WTC11 (cell line): ENCODE measurements at regions not wholly inside any gene's neighbourhood (a gene's known extent, or its start where the extent isn't known, plus 50 kb on each side); places are given as distances from the start of the nearest gene placed in this dataset.

ENCODE experiments used
- ATAC-seq: fragments of 200-7000 bp; cut with Tn5 transposase; 2 replicates; pipeline ENCODE4 v1.10.0; 2021; ENCODE audit warnings: mild to moderate bottlenecking, moderate library complexity
- CTCF ChIA-PET: fragments of 300-600 bp; sonication (Branson Sonifier 250); formaldehyde crosslinking; loops from one replicate; lab custom pipeline; 2021; ENCODE audit warnings: antibody characterized with exemption; lab: Charles Lee
- POLR2A ChIA-PET: fragments of 350-600 bp; sonication (Branson Sonifier 250); formaldehyde crosslinking; loops from one replicate; lab custom pipeline; 2021; ENCODE audit warnings: antibody characterized with exemption; lab: Charles Lee
- DNase-seq: peaks from one replicate; pipeline ENCODE4 v3.0.0; 2021; ENCODE audit warnings: low spot score
- H3K27ac Mint-ChIP-seq: 2 replicates; pipeline ENCODE4 v1.8.0; 2021; ENCODE audit warnings: mixed read lengths
- H3K27me3 Mint-ChIP-seq: 2 replicates; pipeline ENCODE4 v1.8.0; 2021; ENCODE audit warnings: low read depth, mild to moderate bottlenecking, moderate library complexity, mixed read lengths
- H3K36me3 Mint-ChIP-seq: 2 replicates; pipeline ENCODE4 v1.8.0; 2021; ENCODE audit warnings: mixed read lengths
- H3K4me1 Mint-ChIP-seq: 2 replicates; pipeline ENCODE4 v1.8.0; 2022; ENCODE audit warnings: mixed read lengths
- H3K4me3 Mint-ChIP-seq: 2 replicates; pipeline ENCODE4 v1.8.0; 2021; ENCODE audit warnings: mild to moderate bottlenecking, moderate library complexity, mixed read lengths
- H3K9me3 Mint-ChIP-seq: 2 replicates; pipeline ENCODE4 v1.8.0; 2021; ENCODE audit warnings: mixed read lengths
- ATF2 ChIP-seq: sonication (generic); formaldehyde crosslinking; IDR thresholded peaks from 2 replicates; pipeline ENCODE4 v1.8.1; 2022; ENCODE audit warnings: low read depth, missing genetic modification reagents, borderline replicate concordance
- CBFB ChIP-seq: sonication (generic); formaldehyde crosslinking; IDR thresholded peaks from 2 replicates; pipeline ENCODE4 v1.8.1; 2022; ENCODE audit warnings: mild to moderate bottlenecking, low read depth, missing genetic modification reagents
- E2F1 ChIP-seq: sonication (generic); formaldehyde crosslinking; IDR thresholded peaks from 2 replicates; pipeline ENCODE4 v1.8.0; 2022; ENCODE audit warnings: mild to moderate bottlenecking, missing genetic modification reagents
- ELF4 ChIP-seq: sonication (generic); formaldehyde crosslinking; IDR thresholded peaks from 2 replicates; pipeline ENCODE4 v1.8.1; 2022; ENCODE audit warnings: low read depth, mild to moderate bottlenecking, moderate library complexity, missing genetic modification reagents
- ESRRA ChIP-seq: sonication (generic); formaldehyde crosslinking; IDR thresholded peaks from 2 replicates; pipeline ENCODE4 v1.8.1; 2022; ENCODE audit warnings: mild to moderate bottlenecking, missing genetic modification reagents, borderline replicate concordance
- FOXP1 ChIP-seq: sonication (generic); formaldehyde crosslinking; IDR thresholded peaks from 2 replicates; pipeline ENCODE4 v1.8.0; 2022; ENCODE audit warnings: missing genetic modification reagents, mild to moderate bottlenecking, moderate library complexity, borderline replicate concordance
- GABPB1 ChIP-seq: sonication (generic); formaldehyde crosslinking; IDR thresholded peaks from 2 replicates; pipeline ENCODE4 v1.8.1; 2023; ENCODE audit warnings: mild to moderate bottlenecking, missing genetic modification reagents
- GTF2I ChIP-seq: fragments of 250-450 bp; sonication (Bioruptor Pico); conservative IDR thresholded peaks from 2 replicates; pipeline ENCODE4 v1.4.0; 2021; ENCODE audit warnings: mild to moderate bottlenecking
- IRF1 ChIP-seq: sonication (generic); formaldehyde crosslinking; IDR thresholded peaks from 2 replicates; pipeline ENCODE4 v1.8.0; 2023; ENCODE audit warnings: missing genetic modification reagents
- NFYB ChIP-seq: sonication (generic); formaldehyde crosslinking; conservative IDR thresholded peaks from 2 replicates; pipeline ENCODE4 v1.8.0; 2022; ENCODE audit warnings: low read depth, missing genetic modification reagents
- PRDM15 ChIP-seq: sonication (generic); formaldehyde crosslinking; IDR thresholded peaks from 2 replicates; pipeline ENCODE4 v1.8.0; 2022; ENCODE audit warnings: missing genetic modification reagents
- PRRX2 ChIP-seq: fragments of 250-450 bp; sonication (Bioruptor Pico); IDR thresholded peaks from 2 replicates; pipeline ENCODE4 v1.8.0; 2021; ENCODE audit warnings: mild to moderate bottlenecking
- RELA ChIP-seq: sonication (generic); formaldehyde crosslinking; IDR thresholded peaks from 2 replicates; pipeline ENCODE4 v1.8.1; 2022; ENCODE audit warnings: missing genetic modification reagents, mild to moderate bottlenecking, borderline replicate concordance
- SMAD4 ChIP-seq: sonication (generic); formaldehyde crosslinking; IDR thresholded peaks from 2 replicates; pipeline ENCODE4 v1.8.0; 2022; ENCODE audit warnings: mild to moderate bottlenecking, missing genetic modification reagents
- TCF7 ChIP-seq: sonication (generic); formaldehyde crosslinking; IDR thresholded peaks from 2 replicates; pipeline ENCODE4 v1.8.0; 2022; ENCODE audit warnings: mild to moderate bottlenecking, low read depth, missing genetic modification reagents, moderate library complexity
- TP53 ChIP-seq: sonication (generic); formaldehyde crosslinking; IDR thresholded peaks from 2 replicates; pipeline ENCODE4 v1.8.1; 2023; ENCODE audit warnings: mild to moderate bottlenecking, missing genetic modification reagents
- USF2 ChIP-seq: sonication (generic); formaldehyde crosslinking; IDR thresholded peaks from 2 replicates; pipeline ENCODE4 v1.8.1; 2023; ENCODE audit warnings: mild to moderate bottlenecking, missing genetic modification reagents, moderate library complexity
- ZNF396 ChIP-seq: fragments of 250-450 bp; sonication (Bioruptor Pico); IDR thresholded peaks from 2 replicates; pipeline ENCODE4 v1.8.0; 2021; ENCODE audit warnings: mild to moderate bottlenecking, moderate library complexity, borderline replicate concordance
- ZNF512 ChIP-seq: sonication (generic); formaldehyde crosslinking; IDR thresholded peaks from 2 replicates; pipeline ENCODE4 v1.8.1; 2022; ENCODE audit warnings: missing genetic modification reagents, borderline replicate concordance

GRCh38 chr2:60317844-60318243, 235.6 kb downstream of the BCL11A start:
- CTCF ChIA-PET = no interaction called here
- no peak overlapping the region for H3K27ac Mint-ChIP-seq
- H3K27me3 Mint-ChIP-seq = no peaks in the 10 kb centered on the region; the same call in 1 of the 2 replicates
- no peak for DNase-seq
- TF ChIP-seq PRDM15 (no peak), E2F1 (CRISPR knock-in tag) (no peak), USF2 (CRISPR knock-in tag) (no peak), ZNF396 (CRISPR knock-in tag) (no peak), ZNF512 (CRISPR knock-in tag) (no peak), TP53 (CRISPR knock-in tag) (no peak), RELA (CRISPR knock-in tag) (no peak), ELF4 (CRISPR knock-in tag) (no peak), IRF1 (CRISPR knock-in tag) (no peak), FOXP1 (CRISPR knock-in tag) (no peak), NFYB (CRISPR knock-in tag) (no peak), GTF2I (no peak)
- POLR2A ChIA-PET = no interaction called here
- H3K36me3 Mint-ChIP-seq = no peaks in the 10 kb centered on the region
- no peak overlapping the region for H3K4me3 Mint-ChIP-seq
- no peaks in the 10 kb centered on the region for H3K9me3 Mint-ChIP-seq
- no peak for ATAC-seq
- peaks cover 36% of the 10 kb centered on the region for H3K4me1 Mint-ChIP-seq

GRCh38 chr2:60317034-60317386, 236.4 kb downstream of the BCL11A start:
- CTCF ChIA-PET = no interaction called here

More at GRCh38 chr2:60317034-60317386, 236.4 kb downstream of the BCL11A start:
- POLR2A ChIA-PET = no interaction called here
- Mint-ChIP-seq H3K36me3 (no peaks in the 10 kb centered on the region), H3K27ac (no peak overlapping the region), H3K27me3 (no peaks in the 10 kb centered on the region; the same call in 1 of the 2 replicates), H3K4me3 (no peak overlapping the region), H3K9me3 (no peaks in the 10 kb centered on the region), H3K4me1 (peaks cover 36% of the 10 kb centered on the region)
- no peak for DNase-seq
- no peak for TF ChIP-seq ATF2 (CRISPR knock-in tag)
- TF ChIP-seq PRRX2 (CRISPR knock-in tag) = no peak
- TF ChIP-seq SMAD4 (CRISPR knock-in tag) = no peak
- no peak for TF ChIP-seq CBFB (CRISPR knock-in tag)
- no peak for TF ChIP-seq GABPB1 (CRISPR knock-in tag)
- no peak for TF ChIP-seq TCF7 (CRISPR knock-in tag)
- TF ChIP-seq ESRRA (CRISPR knock-in tag) = no peak
- no peak for ATAC-seq
